Skeletal muscle tissue (tissue), 3 donors: ENCODE measurements at regions not wholly inside any gene's neighbourhood (a gene's known extent, or its start where the extent isn't known, plus 50 kb on each side); places are given as distances from the start of the nearest gene placed in this dataset.

ENCODE experiments used
- H3K27ac ChIP-seq: one replicate; pipeline ENCODE4 v1.7.0; 2013; ENCODE audit warnings: mild to moderate bottlenecking, low read depth, low read length, inconsistent platforms
- H3K27me3 ChIP-seq, 3 donors: one replicate each; pipeline ENCODE4 v1.7.0; 2013; ENCODE audit warnings: low read length in 3 of 3; ENCODE audit not compliant: control insufficient read depth in 3 of 3, insufficient read depth in 3 of 3
- H3K36me3 ChIP-seq, 3 donors: one replicate each; pipeline ENCODE4 v1.7.0; 2013; ENCODE audit warnings: low read length in 3 of 3; ENCODE audit not compliant: control insufficient read depth in 3 of 3, insufficient read depth in 3 of 3
- H3K4me1 ChIP-seq, 3 donors: one replicate each; pipeline ENCODE4 v1.7.0; 2013; ENCODE audit warnings: low read length in 3 of 3, mild to moderate bottlenecking in 3 of 3; ENCODE audit not compliant: control insufficient read depth in 3 of 3, insufficient read depth in 3 of 3
- H3K4me3 ChIP-seq, 3 donors: one replicate each; pipeline ENCODE4 v1.7.0; 2013; ENCODE audit warnings: low read length in 3 of 3
- H3K9ac ChIP-seq, 3 donors: one replicate each; pipeline ENCODE4 v1.7.0; 2013; ENCODE audit warnings: low read length in 3 of 3, mild to moderate bottlenecking in 3 of 3, moderate library complexity in 2 of 3, low read depth in 1 of 3
- H3K9me3 ChIP-seq, 3 donors: one replicate each; pipeline ENCODE4 v1.7.0; 2013; ENCODE audit warnings: low read length in 3 of 3; ENCODE audit not compliant: control insufficient read depth in 3 of 3
- donor health status: Osteomylitis.

DNA sequence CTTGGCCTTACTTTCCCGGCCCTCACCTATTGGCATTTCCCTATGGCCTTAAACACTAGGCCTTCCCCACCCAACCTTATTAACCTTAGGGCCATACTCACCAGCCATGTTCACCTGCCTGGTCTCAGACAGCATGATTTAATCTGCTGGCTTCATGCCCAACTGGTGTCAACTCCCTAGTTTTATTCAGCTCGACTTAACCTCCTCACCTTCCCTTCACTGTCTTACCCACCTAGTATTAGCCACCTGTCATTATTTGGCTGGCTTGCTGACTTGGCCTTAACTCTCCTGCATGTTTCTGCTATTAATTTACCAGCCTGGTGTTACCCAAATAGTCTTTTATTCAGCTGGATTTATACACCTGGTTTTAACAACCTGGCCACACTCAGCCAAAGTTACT lies 136.0 kb upstream of the ZSWIM2 start:
- Histone ChIP-seq H3K4me3 (no peak overlapping the region), H3K4me1 (no peaks in the 10 kb centered on the region), H3K9ac (no peak overlapping the region), H3K36me3 (no peaks in the 10 kb centered on the region), H3K9me3 (no peaks in the 10 kb centered on the region), H3K27ac (no peak overlapping the region), H3K27me3 (no peaks in the 10 kb centered on the region)

DNA sequence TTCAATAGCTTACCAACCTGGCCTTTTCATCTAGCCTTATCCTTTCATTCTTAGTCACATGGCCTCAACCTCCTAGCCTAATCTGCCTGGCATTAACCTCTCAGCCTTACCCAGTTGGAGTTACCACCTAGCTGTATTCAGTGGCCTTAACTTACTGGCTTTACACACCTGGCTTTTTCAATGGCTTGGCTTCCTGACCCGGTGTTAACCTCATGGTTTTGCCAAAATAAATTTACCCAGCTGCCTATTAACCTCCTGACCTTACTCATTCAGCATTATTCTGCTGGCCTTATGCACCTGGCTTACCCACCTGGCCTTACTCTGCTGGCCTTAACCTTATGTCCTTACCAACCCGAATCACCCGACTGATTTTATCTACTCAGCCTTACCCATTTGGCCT lies 135.5 kb upstream of the ZSWIM2 start:
- H3K27me3 ChIP-seq: no peaks in the 10 kb centered on the region
- H3K4me1 ChIP-seq: no peaks in the 10 kb centered on the region
- H3K9me3 ChIP-seq: no peaks in the 10 kb centered on the region
- no peak overlapping the region for H3K27ac ChIP-seq
- no peaks in the 10 kb centered on the region for H3K36me3 ChIP-seq
- no peak overlapping the region for H3K9ac ChIP-seq
- H3K4me3 ChIP-seq: no peak overlapping the region

GRCh38 chr2:186980787-186981550 lies 132.0 kb upstream of the ZSWIM2 start:
- Histone ChIP-seq H3K27ac (no peak overlapping the region), H3K27me3 (no peaks in the 10 kb centered on the region), H3K36me3 (no peaks in the 10 kb centered on the region), H3K9me3 (no peaks in the 10 kb centered on the region), H3K4me1 (no peaks in the 10 kb centered on the region), H3K9ac (no peak overlapping the region), H3K4me3 (no peak overlapping the region)

GRCh38 chr2:186980117-186980442 lies 131.1 kb upstream of the ZSWIM2 start:
- no peaks in the 10 kb centered on the region for H3K36me3 ChIP-seq
- no peaks in the 10 kb centered on the region for H3K4me1 ChIP-seq
- no peaks in the 10 kb centered on the region for H3K9me3 ChIP-seq
- H3K27ac ChIP-seq: no peak overlapping the region
- H3K4me3 ChIP-seq: no peak overlapping the region
- no peaks in the 10 kb centered on the region for H3K27me3 ChIP-seq
- no peak overlapping the region for H3K9ac ChIP-seq

GRCh38 chr2:186979439-186980116 lies 130.6 kb upstream of the ZSWIM2 start:
- H3K27ac ChIP-seq: no peak overlapping the region
- no peaks in the 10 kb centered on the region for H3K27me3 ChIP-seq
- no peak overlapping the region for H3K9ac ChIP-seq
- no peak overlapping the region for H3K4me3 ChIP-seq
- no peaks in the 10 kb centered on the region for H3K9me3 ChIP-seq
- no peaks in the 10 kb centered on the region for H3K4me1 ChIP-seq
- H3K36me3 ChIP-seq: no peaks in the 10 kb centered on the region

DNA sequence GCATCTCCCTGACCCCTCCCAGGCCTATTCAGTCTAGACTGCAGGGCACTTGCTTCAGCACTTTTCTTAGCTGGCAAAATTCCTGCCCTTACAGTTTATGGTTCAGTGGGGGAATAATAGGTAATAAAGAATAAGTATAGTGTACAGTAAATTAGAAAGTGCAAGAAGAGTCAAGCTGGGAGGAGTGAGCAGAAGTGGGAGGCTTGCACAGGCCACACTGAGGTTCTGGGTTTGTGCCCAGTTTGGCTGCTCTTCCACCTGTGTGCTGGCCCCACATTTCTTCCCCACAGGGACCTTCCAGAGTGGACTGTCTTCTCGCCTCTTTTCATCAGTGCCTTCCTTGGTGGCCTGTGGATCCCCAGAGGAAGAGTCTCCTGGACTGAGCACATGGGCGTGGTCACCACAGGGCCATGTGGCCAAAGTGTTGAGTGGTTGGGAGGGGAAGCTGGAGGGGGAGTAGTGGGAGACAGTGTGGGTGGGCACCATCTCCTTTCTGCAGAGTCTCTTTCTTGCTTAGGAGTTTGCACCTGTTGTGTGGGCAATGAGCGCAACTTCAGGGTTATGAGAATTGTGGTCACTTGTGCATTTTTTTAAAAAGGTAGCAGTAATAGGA lies 128.6 kb upstream of the ZSWIM2 start:
- no peaks in the 10 kb centered on the region for H3K27me3 ChIP-seq

GRCh38 chr2:186976329-186976728 lies 127.4 kb upstream of the ZSWIM2 start:
- Histone ChIP-seq H3K4me3 (no peak overlapping the region), H3K4me1 (no peaks in the 10 kb centered on the region), H3K36me3 (no peaks in the 10 kb centered on the region), H3K27me3 (no peaks in the 10 kb centered on the region), H3K9me3 (no peaks in the 10 kb centered on the region), H3K27ac (no peak overlapping the region), H3K9ac (no peak overlapping the region)

More for the DNA sequence above, 128.6 kb upstream of the ZSWIM2 start:
- Histone ChIP-seq H3K9ac (no peak overlapping the region), H3K4me3 (no peak overlapping the region), H3K4me1 (no peaks in the 10 kb centered on the region), H3K27ac (no peak overlapping the region), H3K9me3 (no peaks in the 10 kb centered on the region), H3K36me3 (no peaks in the 10 kb centered on the region)

DNA sequence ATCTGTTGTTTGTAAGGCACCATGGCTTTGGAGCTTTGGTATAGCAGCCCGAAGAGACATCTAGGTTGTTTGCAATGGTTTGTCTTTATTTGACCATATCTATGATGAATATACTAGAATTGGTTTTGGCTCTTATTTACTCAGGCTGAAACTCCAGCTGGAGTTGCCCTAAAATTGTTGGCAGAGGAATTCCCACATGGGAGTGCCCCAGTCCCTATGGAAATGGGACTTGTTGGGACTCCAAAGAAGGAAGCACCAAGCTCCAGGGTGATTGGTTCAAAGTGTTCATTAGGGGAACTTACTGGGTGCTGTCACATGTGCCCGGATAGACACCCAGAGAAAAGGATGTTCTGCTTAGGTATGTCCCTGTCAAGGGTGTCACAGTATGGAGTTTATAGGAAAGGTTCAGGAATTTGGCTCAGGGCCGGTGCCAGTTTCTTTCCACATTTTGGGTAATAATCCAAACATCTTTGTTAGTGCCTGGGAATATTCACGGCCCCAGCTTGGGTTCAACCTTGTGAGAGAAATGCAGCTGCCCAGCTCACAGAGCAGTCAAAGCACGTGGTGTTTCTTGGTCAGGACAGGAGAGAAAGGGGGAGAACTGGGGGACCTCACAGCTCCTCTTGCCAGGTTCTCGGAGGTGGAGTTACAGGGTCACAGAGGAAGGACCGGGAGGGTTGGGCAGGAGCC lies 123.5 kb upstream of the ZSWIM2 start:
- Histone ChIP-seq H3K27me3 (no peaks in the 10 kb centered on the region), H3K9ac (no peak overlapping the region), H3K4me3 (no peak overlapping the region), H3K27ac (no peak overlapping the region), H3K9me3 (no peaks in the 10 kb centered on the region), H3K4me1 (no peaks in the 10 kb centered on the region), H3K36me3 (no peaks in the 10 kb centered on the region)

- no peak overlapping the region for H3K9ac ChIP-seq
- no peak overlapping the region for H3K4me3 ChIP-seq
- no peaks in the 10 kb centered on the region for H3K4me1 ChIP-seq
- no peak overlapping the region for H3K27ac ChIP-seq
- no peaks in the 10 kb centered on the region for H3K9me3 ChIP-seq
- no peaks in the 10 kb centered on the region for H3K36me3 ChIP-seq
- no peaks in the 10 kb centered on the region for H3K27me3 ChIP-seq
Observed at GRCh38 chr2:186968277-186968676, 119.3 kb upstream of the ZSWIM2 start.

- H3K27me3 ChIP-seq: no peaks in the 10 kb centered on the region
- H3K9ac ChIP-seq: no peak overlapping the region
- H3K27ac ChIP-seq: no peak overlapping the region
- no peaks in the 10 kb centered on the region for H3K9me3 ChIP-seq
- H3K36me3 ChIP-seq: no peaks in the 10 kb centered on the region
- H3K4me1 ChIP-seq: no peaks in the 10 kb centered on the region
- no peak overlapping the region for H3K4me3 ChIP-seq
Observed at GRCh38 chr2:186966015-186966414, 117.0 kb upstream of the ZSWIM2 start.
